ENCODE measurements at regions not wholly inside any gene's neighbourhood (a gene's known extent, or its start where the extent isn't known, plus 50 kb on each side); places are given as distances from the start of the nearest gene placed in this dataset.

DNA sequence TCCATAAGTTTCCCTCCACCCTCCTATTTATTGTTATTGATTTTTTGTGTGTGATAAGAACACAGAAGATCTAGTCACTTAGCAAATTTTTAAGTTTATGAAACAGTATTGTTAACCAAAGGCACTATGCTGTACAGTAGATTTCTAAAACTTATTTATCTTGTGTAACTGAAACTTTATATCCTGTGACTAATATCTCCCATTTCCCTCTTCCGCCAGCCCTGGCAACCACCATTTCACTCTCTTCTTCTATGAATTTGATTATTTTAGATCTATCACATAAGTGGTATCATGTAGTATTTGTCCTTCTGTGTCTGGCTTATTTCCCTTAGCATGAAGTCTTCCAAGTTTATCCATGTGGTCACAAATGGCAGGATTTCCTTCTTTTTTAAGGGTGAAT, 144.3 kb upstream of the INHBA start:
- peaks cover 0 to 22% (median 6%) of the 10 kb centered on the region in 8 donors for H3K9me3 ChIP-seq
- H3K4me1 ChIP-seq: no peaks in the 10 kb centered on the region
- TF ChIP-seq CTCF (IDR thresholded peaks at IDR 0.05 in 8 of 11, conservative IDR thresholded peaks at IDR 0.05 in 3 of 11): no peak
- TF ChIP-seq POLR2A (IDR thresholded peaks at IDR 0.05): no peak
- TF ChIP-seq POLR2AphosphoS5 (IDR thresholded peaks at IDR 0.05): no peak
- no peak overlapping the region for H3K4me3 ChIP-seq
- 76 to 95% (median 78%) methylated on average over 1 of the region's 1 CpG for WGBS, 5 donors
- no peaks in the 10 kb centered on the region for H3K36me3 ChIP-seq
- H3K27me3 ChIP-seq (replicated peaks in 1 of 7): no peaks in the 10 kb centered on the region
- no peak for DNase-seq
- intact Hi-C loops (cut with DNase I; ENCODE audit: low total_unique reads): no loop called here
- H3K27ac ChIP-seq: no peak overlapping the region

DNA sequence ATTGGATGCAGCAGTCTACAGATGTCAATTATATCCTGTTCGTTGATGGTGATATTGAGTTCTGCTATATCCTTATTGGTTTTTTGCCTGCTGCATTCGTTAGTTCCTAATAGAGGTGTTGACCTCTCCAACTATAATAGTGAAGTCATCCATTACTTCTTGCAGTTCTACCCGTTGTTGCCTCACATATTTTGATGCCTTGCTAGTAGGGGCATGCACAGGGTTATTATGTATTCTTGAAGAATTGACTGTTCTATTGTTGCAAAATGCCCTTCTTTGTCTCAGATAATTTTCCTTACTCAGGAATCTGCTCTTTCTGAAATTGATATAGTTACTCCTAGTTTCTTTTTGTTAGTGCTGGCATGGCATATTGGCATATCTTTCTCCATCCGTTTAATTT, 140.1 kb upstream of the INHBA start:
- no peak for DNase-seq
- Histone ChIP-seq H3K27ac (no peak overlapping the region), H3K4me1 (no peaks in the 10 kb centered on the region), H3K36me3 (no peaks in the 10 kb centered on the region), H3K9me3 (peaks cover 0 to 10% (median 0%) of the 10 kb centered on the region in 8 donors), H3K27me3 (replicated peaks in 1 of 7) (no peaks in the 10 kb centered on the region), H3K4me3 (no peak overlapping the region)
- intact Hi-C loops (cut with DNase I; ENCODE audit: low total_unique reads): no loop called here
- TF ChIP-seq POLR2AphosphoS5 (IDR thresholded peaks at IDR 0.05): no peak
- TF ChIP-seq POLR2A (IDR thresholded peaks at IDR 0.05): no peak
- no peak for TF ChIP-seq CTCF (IDR thresholded peaks at IDR 0.05 in 8 of 11, conservative IDR thresholded peaks at IDR 0.05 in 3 of 11)
- 88 to 94% (median 92%) methylated on average over 4 of the region's 4 CpGs for WGBS, 5 donors

DNA sequence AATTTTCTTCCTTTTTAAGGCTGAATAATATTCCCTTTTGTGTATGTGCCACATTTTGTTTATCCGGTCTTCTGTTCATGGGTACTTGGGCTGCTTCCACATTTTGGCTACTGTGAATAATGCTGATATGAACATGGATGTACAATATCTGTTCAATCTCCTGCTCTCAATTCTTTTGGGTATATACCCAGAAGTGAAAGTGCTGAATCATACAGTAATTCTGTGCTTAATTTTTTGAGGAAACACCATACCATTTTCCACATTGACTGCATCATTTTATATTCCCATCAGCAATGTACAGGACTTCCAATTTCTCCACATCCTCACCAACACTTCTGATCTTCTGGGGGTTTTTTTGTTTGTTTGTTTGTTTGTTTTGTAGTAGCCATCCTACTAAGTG, 135.0 kb upstream of the INHBA start:
- Histone ChIP-seq H3K27ac (no peak overlapping the region), H3K36me3 (no peaks in the 10 kb centered on the region), H3K27me3 (replicated peaks in 1 of 7) (no peaks in the 10 kb centered on the region), H3K4me1 (peaks cover 0 to 4% (median 0%) of the 10 kb centered on the region in 6 donors), H3K9me3 (peaks cover 0 to 10% (median 0%) of the 10 kb centered on the region in 8 donors), H3K4me3 (no peak overlapping the region)
- TF ChIP-seq CTCF (IDR thresholded peaks at IDR 0.05 in 8 of 11, conservative IDR thresholded peaks at IDR 0.05 in 3 of 11) (no peak), POLR2AphosphoS5 (IDR thresholded peaks at IDR 0.05) (no peak), POLR2A (IDR thresholded peaks at IDR 0.05) (no peak)
- intact Hi-C loops (cut with DNase I; ENCODE audit: low total_unique reads): no loop called here
- 84 to 95% (median 87%) methylated on average over 1 of the region's 1 CpG for WGBS, 5 donors
- DNase-seq: no peak

GRCh38 chr7:41835976-41836530, 133.2 kb upstream of the INHBA start:
- no peak overlapping the region for H3K4me3 ChIP-seq
- H3K27ac ChIP-seq: no peak overlapping the region
- DNase-seq: no peak
- 76 to 82% (median 76%) methylated on average over 4 of the region's 4 CpGs for WGBS, 5 donors
- intact Hi-C loops (cut with DNase I; ENCODE audit: low total_unique reads): no loop called here
- no peaks in the 10 kb centered on the region for H3K27me3 ChIP-seq (replicated peaks in 1 of 7)
- no peaks in the 10 kb centered on the region for H3K36me3 ChIP-seq
- peaks cover 0 to 20% (median 10%) of the 10 kb centered on the region in 8 donors for H3K9me3 ChIP-seq
- TF ChIP-seq POLR2A (IDR thresholded peaks at IDR 0.05) (no peak), CTCF (IDR thresholded peaks at IDR 0.05 in 8 of 11, conservative IDR thresholded peaks at IDR 0.05 in 3 of 11) (no peak), POLR2AphosphoS5 (IDR thresholded peaks at IDR 0.05) (no peak)
- H3K4me1 ChIP-seq: peaks cover 0 to 4% (median 0%) of the 10 kb centered on the region in 6 donors

Data from spleen (tissue), 11 donors.